ENCODE measurements at regions not wholly inside any gene's neighbourhood (a gene's known extent, or its start where the extent isn't known, plus 50 kb on each side); places are given as distances from the start of the nearest gene placed in this dataset.

GRCh38 chr22:48051796-48052620 is 1289.6 kb downstream of the TBC1D22A start:
- H3K4me3 ChIP-seq (ENCODE audit: low read depth, low read length): no peak overlapping the region
- TF ChIP-seq CTCF (IDR thresholded peaks at IDR 0.05; ENCODE audit: borderline replicate concordance, insufficient read depth, low read depth, low read length): no peak

DNA sequence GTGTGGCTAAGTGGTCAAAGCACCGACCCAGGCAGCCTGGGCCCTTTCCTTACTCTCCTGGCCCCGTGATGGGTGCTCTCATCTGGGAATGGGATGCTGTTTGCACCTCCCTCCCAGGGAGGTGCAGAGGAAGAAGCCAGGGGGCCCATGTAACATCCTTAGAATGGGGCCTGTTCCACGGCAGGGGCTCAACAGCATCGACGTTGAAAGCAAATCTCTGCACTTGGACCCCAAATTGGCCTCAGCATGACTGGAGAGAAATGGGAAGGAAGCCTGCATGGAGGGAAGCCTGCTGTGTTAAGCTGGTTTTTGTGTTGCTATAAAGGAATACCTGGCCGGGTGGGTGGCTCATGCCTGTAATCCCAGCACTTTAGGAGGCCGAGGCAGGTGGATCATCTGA is 1288.4 kb downstream of the TBC1D22A start:
- no peak for TF ChIP-seq CTCF (IDR thresholded peaks at IDR 0.05; ENCODE audit: borderline replicate concordance, insufficient read depth, low read depth, low read length)
- H3K4me3 ChIP-seq (ENCODE audit: low read depth, low read length): no peak overlapping the region

DNA sequence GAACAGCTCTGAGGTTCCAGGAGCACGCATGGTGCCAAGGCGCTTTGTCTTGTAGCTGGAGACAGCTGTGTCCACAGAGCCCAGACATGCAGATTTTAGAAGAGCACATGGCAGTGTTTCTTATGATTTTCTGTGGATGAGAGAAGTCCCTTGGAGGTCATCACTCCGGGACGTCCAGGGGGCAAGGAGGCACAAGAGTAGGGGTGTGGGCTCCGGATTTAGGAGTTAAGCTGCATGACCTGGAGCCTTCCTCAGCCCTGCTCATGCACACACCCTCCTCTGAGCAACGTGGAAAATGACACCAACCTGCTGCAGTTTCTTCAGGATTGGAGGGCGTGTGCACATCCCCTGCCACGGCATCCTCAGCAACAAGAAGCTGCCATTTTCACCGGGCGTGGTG is 1286.7 kb downstream of the TBC1D22A start:
- H3K4me3 ChIP-seq (ENCODE audit: low read depth, low read length): no peak overlapping the region
- TF ChIP-seq CTCF (IDR thresholded peaks at IDR 0.05; ENCODE audit: borderline replicate concordance, insufficient read depth, low read depth, low read length): no peak

DNA sequence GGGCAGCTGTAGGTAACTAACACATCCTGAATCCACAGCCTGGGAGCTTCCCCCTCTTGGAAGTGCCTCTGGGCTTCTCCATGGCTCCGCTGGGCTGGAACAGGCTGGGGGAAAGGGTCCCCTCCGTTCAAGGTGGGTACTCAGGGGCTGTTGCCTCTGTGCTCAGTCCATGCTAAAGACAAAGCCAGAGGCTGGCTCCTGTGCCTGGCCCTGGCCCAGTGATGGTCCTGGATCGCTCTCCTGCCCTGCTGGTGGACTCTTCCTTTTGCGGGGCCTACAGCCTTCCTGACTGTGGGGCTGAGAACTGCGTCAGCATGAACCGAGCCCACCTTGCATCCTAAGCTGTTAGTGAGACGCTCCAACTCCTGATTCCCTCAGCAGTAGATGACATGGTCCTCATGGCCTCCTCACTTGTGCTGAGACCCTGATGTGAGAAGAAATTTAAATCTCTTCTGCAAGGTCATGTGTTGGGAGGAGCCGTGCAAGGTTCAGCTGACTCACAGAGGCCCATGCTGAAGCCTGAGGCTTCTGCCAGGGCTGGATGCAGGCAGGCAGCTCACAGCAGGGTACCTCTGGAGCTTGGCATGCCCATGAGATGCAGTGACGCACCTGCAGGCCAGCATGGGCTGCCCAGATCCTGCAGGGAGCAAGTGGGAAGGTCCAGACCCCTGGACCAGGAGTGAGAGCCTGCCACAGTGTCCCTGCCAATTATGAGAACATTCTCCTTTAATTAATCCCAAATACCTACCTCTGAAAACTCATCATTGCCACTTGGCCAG is 1285.5 kb downstream of the TBC1D22A start:
- no peak for TF ChIP-seq CTCF (IDR thresholded peaks at IDR 0.05; ENCODE audit: borderline replicate concordance, insufficient read depth, low read depth, low read length)
- H3K4me3 ChIP-seq (ENCODE audit: low read depth, low read length): no peak overlapping the region

DNA sequence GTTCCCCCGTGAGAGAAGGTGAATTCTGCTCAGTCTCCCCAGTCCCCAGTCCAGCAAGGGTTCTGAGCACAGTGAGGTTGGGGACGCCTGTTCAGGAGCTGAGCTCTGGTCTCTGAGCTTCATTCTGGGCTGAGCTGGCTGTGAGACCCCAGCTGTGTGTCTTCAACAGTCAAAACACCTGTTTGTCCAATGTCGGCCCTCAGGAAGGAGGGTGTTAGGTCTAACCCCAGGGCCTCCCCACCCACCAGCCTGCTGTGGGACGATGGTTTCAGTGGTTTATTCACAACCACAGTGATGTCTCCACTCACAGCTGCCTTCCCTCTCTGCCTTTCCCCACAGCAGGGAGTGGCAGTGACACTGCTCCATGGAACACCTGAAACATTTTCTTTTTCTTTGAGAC is 1282.9 kb downstream of the TBC1D22A start:
- no peak for TF ChIP-seq CTCF (IDR thresholded peaks at IDR 0.05; ENCODE audit: borderline replicate concordance, insufficient read depth, low read depth, low read length)
- H3K4me3 ChIP-seq (ENCODE audit: low read depth, low read length): no peak overlapping the region

DNA sequence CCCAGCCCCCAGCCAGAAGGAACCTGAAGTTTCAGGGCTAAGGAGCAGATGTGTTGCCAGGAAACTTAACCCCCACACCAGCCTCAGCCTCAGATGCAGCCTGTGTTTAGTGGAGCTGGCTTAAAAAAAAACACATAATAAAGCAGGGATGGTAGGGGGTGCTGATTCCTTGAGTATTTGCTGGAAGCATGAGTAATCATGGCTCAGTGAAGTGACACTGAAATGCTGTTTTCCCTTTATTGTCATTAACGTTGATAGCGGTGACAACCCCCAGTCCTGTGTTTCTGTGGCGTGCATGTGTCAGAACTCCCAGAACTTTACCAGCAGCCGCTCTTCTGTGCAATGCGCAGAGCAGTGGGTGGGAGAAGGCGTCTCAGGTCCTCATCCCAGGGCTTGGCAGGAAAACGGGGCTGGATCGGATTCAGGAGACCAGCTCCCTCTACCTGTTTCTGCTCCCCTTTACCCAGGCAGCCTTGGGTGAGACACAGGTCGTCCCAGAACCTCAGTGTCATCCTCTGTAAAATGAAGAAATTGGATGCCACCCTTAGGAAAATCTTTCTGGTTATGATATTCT is 1282.1 kb downstream of the TBC1D22A start:
- TF ChIP-seq CTCF (IDR thresholded peaks at IDR 0.05; ENCODE audit: borderline replicate concordance, insufficient read depth, low read depth, low read length): no peak
- no peak overlapping the region for H3K4me3 ChIP-seq (ENCODE audit: low read depth, low read length)
